GDM1 (cell line): ENCODE measurements at regions not wholly inside any gene's neighbourhood (a gene's known extent, or its start where the extent isn't known, plus 50 kb on each side); places are given as distances from the start of the nearest gene placed in this dataset.

ENCODE experiments used
- DNase-seq: peaks from one replicate; lab custom pipeline; 2025; lab: John Stamatoyannopoulos, UW

- no peak for DNase-seq
Measured at GRCh38 chr22:44423556-44424358, 74.3 kb downstream of the RTL6 start.

- DNase-seq, result no peak
Measured at GRCh38 chr22:44422746-44423380, 75.2 kb downstream of the RTL6 start.

GRCh38 chr22:44419429-44419828, 78.6 kb downstream of the RTL6 start:
- no peak for DNase-seq

- DNase-seq, result no peak
Measured at GRCh38 chr22:44413211-44413610, 84.8 kb downstream of the RTL6 start.

- no peak for DNase-seq
Measured at GRCh38 chr22:44412136-44412731, 85.8 kb downstream of the RTL6 start.

GRCh38 chr22:44411226-44412135, 86.6 kb downstream of the RTL6 start:
- no peak for DNase-seq

- no peak for DNase-seq
Measured at GRCh38 chr22:44410451-44410991, 87.5 kb downstream of the RTL6 start.

- no peak for DNase-seq
Measured at GRCh38 chr22:44409974-44410316, 88.1 kb downstream of the RTL6 start.

- DNase-seq, result no peak
Measured at GRCh38 chr22:44409211-44409973, 88.6 kb downstream of the RTL6 start.

- no peak for DNase-seq
Measured at GRCh38 chr22:44408829-44409192, 89.2 kb downstream of the RTL6 start.

- no peak for DNase-seq
Measured at GRCh38 chr22:44407987-44408828, 89.8 kb downstream of the RTL6 start.

- no peak for DNase-seq
Measured at GRCh38 chr22:44407171-44407986, 90.7 kb downstream of the RTL6 start.

- DNase-seq, result no peak
Measured at GRCh38 chr22:44406341-44407170, 91.5 kb downstream of the RTL6 start.

GRCh38 chr22:44405661-44406060, 92.4 kb downstream of the RTL6 start:
- no peak for DNase-seq

- DNase-seq, result no peak
Measured at GRCh38 chr22:44404341-44405020, 91.7 kb upstream of the SHISAL1 start.

- no peak for DNase-seq
Measured at GRCh38 chr22:44403602-44404329, 91.0 kb upstream of the SHISAL1 start.

- DNase-seq, result no peak
Measured at GRCh38 chr22:44403166-44403565, 90.4 kb upstream of the SHISAL1 start.
